GM12891 (cell line): ENCODE measurements at regions not wholly inside any gene's neighbourhood (a gene's known extent, or its start where the extent isn't known, plus 50 kb on each side); places are given as distances from the start of the nearest gene placed in this dataset.

ENCODE experiments used
- POLR2A ChIP-seq: IDR thresholded peaks from 2 replicates; pipeline ENCODE4 v1.6.1; 2011; ENCODE audit warnings: low read depth, low read length, control low read depth
- POLR2AphosphoS5 ChIP-seq: IDR thresholded peaks from 2 replicates; pipeline ENCODE4 v1.6.1; 2011; ENCODE audit warnings: low read depth, low read length, control low read depth
- SPI1 ChIP-seq: IDR thresholded peaks from 2 replicates; pipeline ENCODE4 v1.6.1; 2011; ENCODE audit warnings: low read depth, low read length, control low read depth
- TAF1 ChIP-seq: IDR thresholded peaks from 2 replicates; pipeline ENCODE4 v1.6.1; 2011; ENCODE audit warnings: low read depth, low read length, control low read depth

DNA sequence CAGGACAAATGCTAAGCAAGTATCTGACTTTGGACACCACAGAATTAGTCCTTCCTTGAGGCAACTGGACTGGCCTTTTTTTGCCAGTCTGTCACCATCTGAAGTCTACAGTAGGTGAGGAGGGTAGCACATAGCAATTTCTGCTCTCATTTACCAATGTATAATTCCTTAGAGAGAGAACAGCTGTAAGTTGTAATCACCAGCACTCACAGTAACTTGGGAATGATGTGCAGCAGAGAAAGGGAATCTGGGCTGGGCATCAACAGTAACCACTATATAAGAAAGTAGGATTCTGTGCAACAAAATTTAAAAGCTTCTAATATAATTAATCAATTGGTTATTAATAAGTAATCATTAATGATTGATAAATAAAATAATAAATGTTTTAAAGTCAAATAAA is 86.3 kb upstream of the FAT3 start:
- no peak for TF ChIP-seq SPI1
- no peak for TF ChIP-seq POLR2AphosphoS5
- no peak for TF ChIP-seq POLR2A
- TF ChIP-seq TAF1: no peak
